Cardiac fibroblast (primary cell): ENCODE measurements at regions not wholly inside any gene's neighbourhood (a gene's known extent, or its start where the extent isn't known, plus 50 kb on each side); places are given as distances from the start of the nearest gene placed in this dataset.

Experiments used
- DNase-seq, 2 donors: peaks; one replicate each; pipeline versions ENCODE4 v3.0.0 to v3.0.0-alpha.2; 2010; ENCODE audit warnings: low read depth in 2 of 2
- H3K4me3 ChIP-seq, 2 donors: replicated peaks in 1 of 2; 1 replicate in 1 of 2; 2 replicates in 1 of 2; pipeline ENCODE4 v1.5.1; 2011; ENCODE audit warnings: low read depth in 2 of 2, low read length in 2 of 2, mild to moderate bottlenecking in 2 of 2, moderate library complexity in 1 of 2
- TF ChIP-seq, protein P1 (sequence below): IDR thresholded peaks from one replicate; pipeline ENCODE4 v1.5.1; 2011; ENCODE audit warnings: low read depth, mild to moderate bottlenecking, low read length, inconsistent platforms

DNA sequence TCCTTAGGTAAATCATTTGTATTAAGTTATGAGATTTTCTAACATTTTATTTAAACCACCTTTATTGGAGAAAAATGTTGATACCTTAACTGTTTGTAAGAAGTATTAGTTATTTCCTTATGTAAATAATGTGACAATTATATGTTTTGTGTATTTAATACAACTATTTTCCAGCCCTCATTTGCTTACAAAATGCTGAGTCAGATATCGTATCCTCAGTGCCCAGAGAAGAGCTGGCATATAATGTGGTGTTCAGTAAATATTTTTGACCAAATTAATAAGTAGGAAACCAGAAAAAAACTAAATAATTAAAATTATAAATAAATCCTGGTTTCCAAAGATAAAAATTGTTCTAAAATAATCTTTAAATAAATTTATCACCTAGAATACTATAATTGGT is 140.2 kb upstream of the PCDH17 start:
- TF ChIP-seq, protein P1, sequence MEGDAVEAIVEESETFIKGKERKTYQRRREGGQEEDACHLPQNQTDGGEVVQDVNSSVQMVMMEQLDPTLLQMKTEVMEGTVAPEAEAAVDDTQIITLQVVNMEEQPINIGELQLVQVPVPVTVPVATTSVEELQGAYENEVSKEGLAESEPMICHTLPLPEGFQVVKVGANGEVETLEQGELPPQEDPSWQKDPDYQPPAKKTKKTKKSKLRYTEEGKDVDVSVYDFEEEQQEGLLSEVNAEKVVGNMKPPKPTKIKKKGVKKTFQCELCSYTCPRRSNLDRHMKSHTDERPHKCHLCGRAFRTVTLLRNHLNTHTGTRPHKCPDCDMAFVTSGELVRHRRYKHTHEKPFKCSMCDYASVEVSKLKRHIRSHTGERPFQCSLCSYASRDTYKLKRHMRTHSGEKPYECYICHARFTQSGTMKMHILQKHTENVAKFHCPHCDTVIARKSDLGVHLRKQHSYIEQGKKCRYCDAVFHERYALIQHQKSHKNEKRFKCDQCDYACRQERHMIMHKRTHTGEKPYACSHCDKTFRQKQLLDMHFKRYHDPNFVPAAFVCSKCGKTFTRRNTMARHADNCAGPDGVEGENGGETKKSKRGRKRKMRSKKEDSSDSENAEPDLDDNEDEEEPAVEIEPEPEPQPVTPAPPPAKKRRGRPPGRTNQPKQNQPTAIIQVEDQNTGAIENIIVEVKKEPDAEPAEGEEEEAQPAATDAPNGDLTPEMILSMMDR: no peak
- no peak for DNase-seq

DNA sequence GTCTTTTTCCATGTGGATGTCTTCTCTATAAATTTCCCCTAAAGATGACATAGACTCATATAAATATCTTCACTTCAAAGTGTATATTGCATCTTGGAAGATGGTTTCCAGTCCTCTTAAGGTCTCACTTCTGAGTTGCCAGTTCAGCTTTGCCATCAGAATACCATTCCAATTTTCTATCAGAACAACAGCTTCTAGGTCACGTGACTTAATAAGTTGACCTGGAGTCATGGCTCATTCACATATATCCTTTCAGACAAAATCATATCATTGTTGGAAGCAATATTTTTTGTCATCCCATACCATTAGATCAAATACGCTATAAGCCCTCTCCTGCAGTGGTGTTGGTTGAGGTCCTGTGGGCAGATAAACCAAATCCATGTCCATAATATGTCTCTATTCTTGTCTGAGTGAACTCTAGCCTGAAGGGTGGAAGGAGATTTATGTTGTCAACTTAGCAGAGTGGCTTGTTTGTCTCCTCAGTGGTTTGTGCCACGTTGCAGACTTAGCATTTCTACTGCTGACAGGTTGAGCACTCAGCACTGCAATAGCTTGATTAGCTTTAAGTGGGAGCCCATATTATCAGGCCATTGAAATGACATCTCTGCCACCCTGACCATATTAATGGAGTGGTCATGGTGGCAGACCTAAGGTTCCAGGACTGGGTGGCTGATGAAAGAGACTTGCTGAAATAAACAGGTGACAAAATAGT is 123.6 kb upstream of the PCDH17 start:
- H3K4me3 ChIP-seq: no peak overlapping the region
- TF ChIP-seq, protein P1: no peak
- no peak for DNase-seq

More for the DNA sequence above, 140.2 kb upstream of the PCDH17 start:
- H3K4me3 ChIP-seq: no peak overlapping the region

DNA sequence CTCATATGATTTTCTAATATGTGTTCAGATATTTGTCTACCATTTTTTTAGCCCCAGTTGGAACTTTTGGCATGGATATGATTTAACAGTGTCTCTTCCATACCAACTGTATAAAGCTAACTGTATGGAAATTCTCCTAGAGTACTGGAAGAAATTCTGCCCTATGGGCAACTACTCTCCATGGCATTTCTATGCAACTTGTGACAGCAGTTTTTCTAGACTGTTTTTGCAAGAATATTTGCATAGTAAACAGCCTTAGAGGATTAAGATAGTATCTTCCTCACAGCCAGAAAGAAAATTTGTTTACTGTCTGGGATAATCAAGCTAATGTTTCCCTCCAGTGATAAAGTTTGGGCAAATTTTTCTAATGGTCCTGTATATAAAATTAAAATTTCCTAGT is 119.9 kb upstream of the PCDH17 start:
- TF ChIP-seq, protein P1: no peak
- DNase-seq: no peak

DNA sequence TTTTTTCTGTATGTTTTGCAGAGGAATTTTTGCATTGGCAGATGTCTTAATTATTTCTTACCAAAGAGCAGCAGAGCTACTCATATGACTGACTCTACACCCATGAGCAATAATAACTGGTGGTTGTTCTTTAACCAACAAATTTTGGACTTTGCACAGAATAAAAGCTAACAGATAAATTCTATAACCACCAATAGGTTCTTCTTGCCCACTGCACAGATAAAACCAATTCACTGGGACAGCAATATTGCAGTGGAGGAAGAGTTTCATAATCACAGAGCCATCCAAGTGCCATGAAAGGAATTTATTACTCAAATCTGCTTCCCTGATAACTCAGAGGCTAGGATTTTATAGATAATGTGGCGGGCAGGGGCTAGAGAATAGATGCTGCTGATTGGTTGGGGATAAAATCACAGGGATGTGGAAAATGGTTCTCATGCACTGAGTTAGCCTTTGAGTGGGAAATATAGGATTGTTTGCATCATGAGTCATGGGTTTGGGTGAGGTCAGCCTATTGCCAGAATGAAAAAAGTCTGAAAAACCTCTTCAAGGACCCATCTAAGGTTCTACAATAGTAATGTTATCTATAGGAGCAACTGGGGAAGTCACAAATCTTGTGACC is 104.3 kb upstream of the PCDH17 start:
- no peak overlapping the region for H3K4me3 ChIP-seq
- TF ChIP-seq, protein P1: no peak
- no peak for DNase-seq

More for the DNA sequence above, 119.9 kb upstream of the PCDH17 start:
- no peak overlapping the region for H3K4me3 ChIP-seq

DNA sequence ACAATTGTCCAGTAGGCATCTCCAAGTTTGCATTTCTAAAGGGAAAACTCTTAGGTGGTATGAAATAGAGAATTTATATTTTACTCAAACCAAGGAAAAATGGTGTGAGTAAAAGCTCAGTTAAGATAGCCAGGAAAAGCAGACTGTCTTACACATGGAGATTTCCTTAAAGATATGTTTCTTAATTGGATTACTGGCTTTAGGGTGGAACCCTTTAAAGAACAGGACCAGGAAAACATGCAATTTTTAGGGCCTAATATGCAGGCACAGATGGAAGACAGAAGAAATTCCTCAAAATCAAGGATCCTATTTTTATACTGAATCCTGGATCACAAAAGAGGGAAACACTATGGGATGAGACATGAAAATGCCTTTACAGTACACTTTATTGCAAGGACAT is 100.3 kb upstream of the PCDH17 start:
- TF ChIP-seq, protein P1: no peak
- DNase-seq: no peak
- H3K4me3 ChIP-seq: no peak overlapping the region

DNA sequence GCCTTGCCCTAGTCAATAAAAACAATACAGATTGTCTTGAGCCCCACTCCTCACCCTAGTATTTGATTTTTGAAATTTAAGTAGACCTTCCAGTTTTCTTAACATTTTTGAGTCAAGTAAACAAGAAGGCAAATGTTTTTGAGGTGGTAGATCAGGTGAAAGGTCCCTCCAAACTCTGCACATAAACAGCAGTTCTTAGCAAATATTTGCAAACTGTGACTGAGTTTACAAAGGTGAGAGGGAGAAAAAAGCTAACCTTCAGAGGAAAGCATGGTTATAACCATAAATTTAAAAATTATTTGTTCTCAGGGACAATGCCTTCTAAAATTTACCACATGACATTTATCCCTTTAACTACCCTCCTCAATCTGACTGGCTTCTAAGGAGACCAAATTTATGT is 84.6 kb upstream of the PCDH17 start:
- no peak for DNase-seq
- H3K4me3 ChIP-seq: no peak overlapping the region
- TF ChIP-seq, protein P1: no peak

DNA sequence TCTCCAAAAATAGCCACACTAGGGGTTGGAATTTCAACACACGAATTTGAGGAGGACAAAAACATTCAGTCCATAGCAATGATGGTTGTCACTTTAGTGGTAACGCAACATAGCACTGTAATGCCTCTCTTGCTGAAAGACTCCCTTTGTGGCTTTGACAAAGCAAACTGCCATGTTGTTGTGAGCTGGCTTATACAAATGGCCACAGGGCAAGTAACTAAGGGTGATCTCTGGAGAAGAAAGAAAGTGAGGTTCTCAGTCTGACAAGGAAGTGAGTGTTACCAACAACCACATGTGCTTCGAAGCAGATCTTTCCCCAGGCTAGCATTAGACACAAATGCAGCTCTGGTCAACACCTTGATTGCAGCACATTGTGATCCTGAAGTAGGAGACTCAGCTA is 79.1 kb upstream of the PCDH17 start:
- no peak overlapping the region for H3K4me3 ChIP-seq
- TF ChIP-seq, protein P1: no peak
- DNase-seq: no peak
